Jurkat, Clone E6-1 (cell line): ENCODE measurements at regions not wholly inside any gene's neighbourhood (a gene's known extent, or its start where the extent isn't known, plus 50 kb on each side); places are given as distances from the start of the nearest gene placed in this dataset.

ENCODE experiments used
- DNase-seq: peaks from one replicate; pipeline ENCODE4 v3.0.0-alpha.2; 2011; ENCODE audit warnings: low read depth, low spot score
- H3K4me3 ChIP-seq: 2 replicates; pipeline ENCODE4 v1.5.1; 2011; ENCODE audit warnings: mild to moderate bottlenecking, low read length, control low read depth, moderate library complexity

DNA sequence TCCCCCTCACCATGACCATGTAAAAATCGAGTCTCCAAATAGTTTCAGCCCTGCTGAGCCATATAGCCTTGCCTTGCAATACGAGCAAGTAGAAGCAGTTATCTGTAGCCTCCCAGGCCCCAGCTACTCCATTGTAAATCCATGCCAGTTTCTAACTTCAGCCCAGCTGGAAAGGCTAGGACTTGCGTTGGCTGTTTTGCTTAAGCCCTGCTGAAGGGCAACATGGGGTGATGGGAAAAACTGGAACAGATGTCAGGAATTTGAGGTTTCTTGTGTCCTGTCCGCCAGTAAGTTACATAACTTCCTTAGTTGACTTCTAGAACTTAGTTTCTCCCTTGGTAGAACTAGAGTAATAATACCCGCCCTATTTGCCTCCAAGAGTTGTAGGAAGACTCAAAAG, 216.0 kb upstream of the SERP2 start:
- no peak overlapping the region for H3K4me3 ChIP-seq
- DNase-seq = no peak

DNA sequence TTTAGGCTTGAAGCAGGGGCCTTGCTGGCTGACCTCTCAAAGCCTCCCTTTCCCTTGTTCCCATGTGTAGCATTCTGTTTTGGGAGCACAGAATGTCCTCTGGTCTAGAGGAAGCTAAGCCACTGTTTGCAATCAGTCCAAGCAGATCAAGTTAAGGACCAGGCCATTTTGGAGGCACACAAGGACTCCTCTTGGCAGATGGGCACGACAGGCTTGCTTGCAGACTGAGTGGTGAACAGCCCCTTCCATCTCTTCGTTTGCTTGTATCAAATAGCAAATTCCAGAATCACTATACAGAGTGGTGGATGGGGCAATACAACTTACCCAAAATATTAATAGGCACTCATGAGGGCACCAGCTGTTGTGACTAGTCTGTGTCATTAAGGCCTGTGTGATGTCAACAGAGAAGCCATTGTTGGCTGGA, 215.5 kb upstream of the SERP2 start:
- no peak for DNase-seq

DNA sequence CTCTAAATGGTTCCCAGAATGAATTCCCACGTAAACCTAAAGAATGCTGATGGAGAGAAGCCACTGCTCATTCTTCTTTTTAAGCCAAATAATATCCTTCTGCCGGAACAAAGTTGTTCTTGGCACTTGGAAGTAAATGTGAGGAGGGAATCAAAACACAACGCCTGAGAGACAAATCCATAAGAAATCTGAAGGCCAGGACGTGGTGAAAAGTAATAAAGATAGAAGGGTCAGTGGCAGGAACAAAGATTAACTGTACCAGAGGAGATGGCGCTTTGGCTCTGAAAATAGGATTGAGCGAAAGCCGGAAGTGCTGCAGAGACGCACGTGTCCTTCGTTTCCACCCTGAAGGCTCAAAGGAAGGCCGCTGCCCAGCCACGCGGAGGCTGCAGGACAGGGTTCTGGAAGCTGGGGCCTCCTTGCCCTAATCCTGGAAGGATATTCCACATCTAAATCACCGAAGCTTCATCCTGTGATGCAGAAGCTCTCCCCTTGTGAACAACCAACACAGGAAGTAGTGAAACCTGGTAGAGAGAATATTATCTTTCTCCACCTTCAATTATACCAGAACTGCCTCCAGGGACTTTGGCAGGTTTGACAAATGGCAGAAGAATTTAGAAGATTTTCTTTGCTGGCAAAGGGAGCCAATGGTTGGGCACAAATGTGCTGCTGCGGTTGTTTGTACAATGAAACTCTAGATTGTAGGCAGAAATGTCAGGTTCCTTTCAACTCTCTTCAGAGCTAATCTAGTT, 214.6 kb upstream of the SERP2 start:
- no peak for DNase-seq
- no peak overlapping the region for H3K4me3 ChIP-seq

More for the DNA sequence above, 215.5 kb upstream of the SERP2 start:
- no peak overlapping the region for H3K4me3 ChIP-seq

- no peak for DNase-seq
- H3K4me3 ChIP-seq = no peak overlapping the region
Observed at GRCh38 chr13:44159633-44160279, 213.9 kb upstream of the SERP2 start.

GRCh38 chr13:44160591-44161191, 212.9 kb upstream of the SERP2 start:
- no peak overlapping the region for H3K4me3 ChIP-seq
- DNase-seq = no peak

DNA sequence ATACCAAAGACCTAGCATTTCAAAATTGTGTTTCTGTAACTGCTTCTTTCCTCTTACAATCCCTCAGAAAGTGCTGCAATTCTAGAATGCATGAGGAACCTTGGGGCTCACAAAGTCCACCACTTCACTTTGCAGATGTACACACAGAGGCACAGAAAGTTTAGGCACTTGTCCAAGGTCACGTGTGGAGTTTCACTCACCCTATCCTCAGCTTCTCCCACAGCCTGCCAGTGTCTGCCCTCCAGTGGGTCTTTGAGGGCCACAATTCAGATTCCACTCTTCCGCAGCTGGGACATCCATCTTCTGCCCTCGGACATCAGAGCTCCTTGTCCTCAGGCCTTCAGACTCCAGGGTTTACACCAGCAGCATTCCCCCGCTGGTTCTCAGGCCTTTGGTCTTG, 210.5 kb upstream of the SERP2 start:
- no peak for DNase-seq
- no peak overlapping the region for H3K4me3 ChIP-seq

DNA sequence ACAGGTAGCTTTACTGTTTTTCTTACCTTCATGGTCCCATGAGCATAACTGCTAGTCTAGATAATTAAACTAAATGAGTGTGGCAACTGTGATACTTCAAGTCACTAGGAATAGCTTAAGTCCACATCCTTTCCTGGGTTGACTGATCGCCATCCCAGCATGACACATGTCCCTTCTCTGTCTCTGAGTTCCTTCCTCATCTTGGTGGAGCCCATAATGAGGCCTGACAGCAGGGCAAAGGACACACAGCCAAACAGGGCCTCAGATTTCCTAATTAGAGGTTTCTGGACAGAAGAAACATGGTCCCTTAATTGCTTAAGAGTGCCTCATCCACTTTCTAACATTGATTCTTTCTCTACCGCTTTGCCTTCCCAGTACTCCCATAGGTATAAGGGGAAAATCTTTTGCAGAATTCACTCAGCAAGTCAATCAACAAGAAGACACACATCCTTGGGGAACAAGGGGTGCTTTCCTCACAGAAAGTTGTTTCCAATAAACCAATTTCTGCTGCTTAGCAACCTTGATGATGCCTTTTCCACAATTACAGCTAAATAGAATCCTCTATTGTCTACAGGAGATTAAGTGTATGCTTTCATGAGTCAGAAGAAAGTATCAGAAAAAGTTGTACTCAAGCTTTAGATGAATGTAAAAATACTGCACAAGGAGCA, 208.3 kb upstream of the SERP2 start:
- DNase-seq = no peak

DNA sequence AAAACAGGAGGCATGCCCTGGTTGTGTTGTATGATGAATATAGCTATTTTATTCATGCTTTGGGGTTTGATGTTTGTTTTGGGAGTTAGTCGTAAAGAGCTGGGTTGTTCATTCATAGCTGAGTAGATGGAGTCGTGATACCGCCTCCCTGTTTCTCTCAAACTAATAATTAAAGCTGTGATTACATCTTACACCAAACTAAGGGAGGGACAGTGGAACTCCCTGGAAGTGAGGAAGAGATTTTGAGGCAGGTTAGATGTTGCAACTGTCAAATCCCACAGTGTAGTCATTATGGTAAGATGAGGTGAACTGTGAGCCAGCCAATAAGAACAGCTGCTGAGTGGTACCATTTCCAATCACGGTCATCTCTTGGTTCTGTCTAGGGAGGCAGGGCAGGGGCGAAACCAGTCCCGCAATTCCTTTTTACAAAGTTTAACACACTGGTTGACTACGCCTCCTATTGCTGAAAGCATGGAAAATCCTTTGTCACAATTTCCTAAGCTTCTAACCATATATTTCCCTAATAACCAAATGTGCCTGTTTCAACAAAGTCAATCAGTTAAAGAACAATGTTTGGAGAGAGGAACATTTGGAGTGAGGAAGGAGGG, 207.6 kb upstream of the SERP2 start:
- DNase-seq = no peak
- H3K4me3 ChIP-seq = no peak overlapping the region

More for the DNA sequence above, 208.3 kb upstream of the SERP2 start:
- H3K4me3 ChIP-seq = no peak overlapping the region

DNA sequence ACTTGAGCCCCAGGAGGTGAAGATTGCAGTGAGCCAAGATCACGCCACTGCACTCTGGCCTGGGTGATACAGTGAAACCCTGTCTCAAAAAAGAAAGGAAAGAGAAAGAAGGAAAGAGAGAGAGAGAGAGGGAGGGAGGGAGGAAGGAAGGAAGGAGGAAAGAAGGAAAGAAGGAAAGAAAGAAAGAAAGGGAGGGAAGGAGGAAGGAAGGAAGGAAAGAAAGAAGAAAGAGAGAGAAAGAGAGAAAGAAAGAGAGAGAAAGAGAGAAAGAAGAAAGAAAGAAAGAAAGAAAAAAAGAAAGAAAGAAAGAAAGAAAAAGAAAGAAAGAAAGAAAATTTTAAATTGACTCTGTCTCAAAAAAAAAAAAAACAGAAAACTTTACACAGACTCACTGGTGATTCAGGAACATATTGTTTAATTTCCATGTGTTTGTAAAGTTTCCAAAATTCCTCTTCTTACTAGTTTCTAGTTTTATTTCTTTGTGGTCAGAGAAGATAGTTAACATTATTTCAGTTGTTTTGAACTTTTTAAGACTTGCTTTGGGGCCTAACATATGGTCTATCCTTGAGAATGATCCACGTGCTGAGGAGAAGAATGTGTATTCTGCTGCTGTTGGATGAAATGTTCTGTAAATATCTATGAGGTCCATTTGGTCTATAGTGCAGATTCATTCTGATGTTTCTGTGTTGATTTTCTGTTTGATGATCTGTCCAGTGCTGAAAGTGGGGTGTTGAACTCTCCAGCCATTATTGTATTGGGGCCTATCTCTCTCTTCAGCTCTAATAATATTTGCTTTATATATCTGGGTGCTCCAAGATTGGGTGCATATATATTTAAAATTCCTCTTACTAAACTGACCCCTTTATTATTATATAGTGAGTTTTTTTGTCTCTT, 204.4 kb upstream of the SERP2 start:
- DNase-seq = no peak
- no peak overlapping the region for H3K4me3 ChIP-seq

DNA sequence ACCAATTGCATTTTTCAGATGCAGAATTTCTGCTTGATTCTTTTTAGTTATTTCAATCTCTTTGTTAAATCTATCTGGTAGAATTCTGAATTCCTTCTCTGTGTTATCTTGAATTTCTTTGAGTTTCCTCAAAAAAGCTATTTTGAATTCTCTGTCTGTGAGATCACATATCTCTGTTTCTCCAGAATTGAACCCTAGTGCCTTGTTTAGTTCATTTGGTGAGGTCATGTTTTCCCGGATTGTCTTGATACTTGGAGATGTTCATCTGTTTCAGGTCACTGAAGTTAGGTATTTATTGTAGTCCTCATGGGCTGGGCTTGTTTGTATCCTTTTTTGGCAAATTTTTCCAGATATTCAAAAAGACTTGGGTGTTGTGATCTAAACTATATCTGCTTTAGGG, 202.9 kb upstream of the SERP2 start:
- DNase-seq = no peak
- no peak overlapping the region for H3K4me3 ChIP-seq

- DNase-seq = no peak
- H3K4me3 ChIP-seq = no peak overlapping the region
Observed at GRCh38 chr13:44171156-44171555, 202.5 kb upstream of the SERP2 start.

DNA sequence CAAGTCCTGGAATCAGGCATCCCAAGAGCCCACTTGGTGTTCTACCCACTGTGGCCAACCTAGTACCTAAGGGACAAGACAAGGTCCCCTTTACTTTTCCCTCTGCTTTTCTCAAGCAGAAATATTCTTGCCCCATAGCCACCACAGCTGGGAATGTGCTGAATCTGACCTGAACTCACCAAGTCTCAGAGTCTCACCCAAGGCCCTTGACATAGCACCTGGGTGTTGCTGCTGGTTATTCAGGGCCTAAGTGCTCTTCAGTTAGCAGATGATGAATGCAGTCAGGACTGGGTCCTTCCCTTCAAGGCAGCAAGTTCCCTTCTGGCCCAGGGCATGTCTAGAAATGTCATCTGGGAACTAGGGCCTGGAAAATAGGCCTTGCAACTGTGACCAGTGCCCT, 201.8 kb upstream of the SERP2 start:
- DNase-seq = no peak
- no peak overlapping the region for H3K4me3 ChIP-seq

DNA sequence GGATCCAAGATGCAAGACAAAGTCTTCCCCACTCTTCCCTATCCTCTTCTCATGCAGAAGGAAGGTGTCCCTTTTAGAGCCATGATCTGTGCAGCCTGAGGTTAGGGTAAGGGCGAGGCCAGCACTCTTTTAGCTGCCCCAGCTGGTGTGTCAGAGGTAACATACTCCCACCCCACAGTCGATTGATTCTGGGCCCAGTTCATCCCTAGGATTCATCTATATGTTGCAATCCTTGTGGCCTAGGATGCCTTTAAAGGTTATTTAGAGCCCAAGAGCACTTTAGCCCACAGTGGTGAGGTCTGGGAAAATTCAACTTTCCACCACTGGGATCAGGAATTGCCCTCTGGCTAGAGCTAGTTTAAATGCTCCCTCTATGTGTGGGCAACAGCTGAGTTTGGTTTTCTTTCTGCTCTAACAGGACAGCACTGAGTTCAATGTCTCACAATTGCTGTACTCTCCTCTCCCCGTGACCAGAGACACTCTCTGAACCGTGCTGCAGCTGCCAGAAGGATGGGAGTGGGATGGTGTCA, 201.3 kb upstream of the SERP2 start:
- H3K4me3 ChIP-seq = no peak overlapping the region
- DNase-seq = no peak

DNA sequence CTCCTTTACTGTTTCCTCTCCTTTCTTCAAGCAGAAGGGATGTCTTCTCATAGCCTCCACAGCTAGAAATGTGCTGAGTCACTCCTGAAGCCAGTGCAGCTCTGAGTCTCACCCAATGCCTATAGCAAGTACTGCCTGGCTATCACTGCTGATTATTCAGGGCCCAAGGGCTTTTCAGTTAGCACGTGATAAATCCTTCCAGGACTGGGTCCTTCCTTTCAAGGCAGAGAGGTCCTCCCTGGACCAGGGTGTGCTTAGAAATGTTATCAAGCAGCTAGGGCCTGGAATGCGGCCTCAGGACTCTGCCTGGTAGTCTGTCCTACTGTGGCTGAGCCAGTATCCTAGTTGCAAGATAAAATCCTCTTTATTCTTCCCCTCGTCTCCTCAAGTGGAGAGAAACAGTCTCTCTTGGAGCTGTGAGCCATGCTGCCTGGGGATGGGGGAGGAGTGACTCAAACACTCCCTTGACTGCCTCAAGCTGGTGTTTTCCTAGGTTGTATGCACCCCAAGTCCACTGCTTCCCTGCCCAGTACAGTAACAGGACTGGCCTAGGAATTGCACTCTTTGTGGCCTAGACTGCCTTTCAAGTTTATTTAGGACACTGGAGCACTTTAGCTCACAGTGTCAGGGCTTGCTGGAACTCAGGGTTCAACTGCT, 198.7 kb upstream of the SERP2 start:
- H3K4me3 ChIP-seq = no peak overlapping the region
- no peak for DNase-seq

DNA sequence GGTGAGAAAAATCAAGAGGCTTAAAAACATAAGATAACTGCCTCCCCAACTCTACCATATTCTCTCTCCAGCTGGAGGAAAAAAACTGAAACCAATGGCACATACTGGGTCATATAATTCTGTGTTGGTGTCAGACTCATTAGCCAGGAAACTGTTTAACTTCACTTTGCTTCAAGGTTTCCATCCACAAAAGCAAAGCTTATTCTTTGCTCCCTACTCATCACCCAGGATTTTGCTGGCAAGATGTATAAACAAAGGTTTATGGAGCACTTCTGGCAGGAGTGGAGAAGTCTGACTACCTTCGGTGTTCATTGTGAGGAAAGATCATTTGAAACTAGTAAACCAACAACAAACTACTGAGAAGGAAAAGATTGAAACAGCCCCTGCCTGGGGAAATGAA, 197.5 kb upstream of the SERP2 start:
- no peak for DNase-seq
- no peak overlapping the region for H3K4me3 ChIP-seq

- no peak overlapping the region for H3K4me3 ChIP-seq
- no peak for DNase-seq
Observed at GRCh38 chr13:44180876-44181536, 192.6 kb upstream of the SERP2 start.

DNA sequence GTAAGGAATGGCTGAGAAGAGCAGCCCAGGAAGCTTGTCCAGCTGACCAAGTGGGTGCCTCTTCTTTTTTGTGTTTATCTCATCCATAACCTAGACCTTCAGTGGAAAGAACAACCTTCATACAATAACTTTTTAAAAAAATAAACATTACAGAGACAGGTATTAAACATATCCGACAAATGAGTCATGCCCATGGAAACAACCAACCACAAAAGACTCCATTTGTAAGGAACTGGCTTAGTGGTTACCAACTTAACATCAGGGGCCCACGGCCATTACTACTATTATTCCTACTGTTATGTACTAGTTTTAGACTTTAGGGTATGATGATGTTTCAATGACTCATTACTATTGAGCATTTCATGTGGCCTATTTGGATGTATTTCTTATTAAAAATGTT, 191.7 kb upstream of the SERP2 start:
- DNase-seq = no peak
- H3K4me3 ChIP-seq = no peak overlapping the region
